Hindlimb muscle (tissue), 1 donor: ENCODE measurements at regions not wholly inside any gene's neighbourhood (a gene's known extent, or its start where the extent isn't known, plus 50 kb on each side); places are given as distances from the start of the nearest gene placed in this dataset.

Experiments used
- DNase-seq: peaks from one replicate; pipeline ENCODE4 v3.0.0-alpha.2; 2013

- DNase-seq, result no peak
Measured at GRCh38 chr5:24272741-24273140, 372.0 kb downstream of the CDH10 start.

DNA sequence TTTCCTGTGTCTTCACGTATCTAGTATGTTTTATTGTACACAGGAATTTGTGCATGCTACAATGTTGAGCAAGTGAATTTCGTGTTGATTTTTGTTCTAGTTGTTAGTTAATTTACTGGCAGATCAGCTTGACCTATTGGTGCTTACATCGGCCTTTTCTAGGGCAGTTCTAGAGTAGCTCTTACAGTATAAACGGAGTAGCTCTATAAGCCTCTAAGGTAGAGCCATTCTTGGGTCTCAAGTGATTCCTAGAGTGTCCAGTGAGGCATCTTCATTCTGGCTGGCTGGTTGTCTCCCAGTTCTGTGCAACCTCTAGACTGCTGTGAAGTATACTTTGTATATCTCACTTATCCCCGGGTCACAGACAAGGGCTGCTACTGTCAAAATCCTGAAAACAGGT lies 364.6 kb downstream of the CDH10 start:
- DNase-seq, result no peak

DNA sequence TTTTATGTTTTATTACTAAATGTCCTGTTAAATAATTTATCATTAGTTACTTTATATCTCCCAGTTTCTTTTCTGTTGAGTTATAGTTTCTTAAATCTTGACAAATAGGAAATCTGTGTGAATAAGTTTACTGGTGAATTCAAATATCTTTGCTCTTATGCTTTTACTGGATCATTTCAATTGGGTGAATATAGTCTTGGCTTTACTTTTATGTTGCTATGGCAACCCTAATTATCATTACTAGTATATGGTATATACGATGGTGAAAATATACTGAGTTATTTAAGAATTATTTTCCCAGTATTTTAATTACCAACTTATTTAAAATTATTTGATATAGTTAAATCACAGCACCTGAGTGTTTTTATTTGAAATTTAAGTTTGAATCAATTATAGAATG lies 363.0 kb downstream of the CDH10 start:
- no peak for DNase-seq

DNA sequence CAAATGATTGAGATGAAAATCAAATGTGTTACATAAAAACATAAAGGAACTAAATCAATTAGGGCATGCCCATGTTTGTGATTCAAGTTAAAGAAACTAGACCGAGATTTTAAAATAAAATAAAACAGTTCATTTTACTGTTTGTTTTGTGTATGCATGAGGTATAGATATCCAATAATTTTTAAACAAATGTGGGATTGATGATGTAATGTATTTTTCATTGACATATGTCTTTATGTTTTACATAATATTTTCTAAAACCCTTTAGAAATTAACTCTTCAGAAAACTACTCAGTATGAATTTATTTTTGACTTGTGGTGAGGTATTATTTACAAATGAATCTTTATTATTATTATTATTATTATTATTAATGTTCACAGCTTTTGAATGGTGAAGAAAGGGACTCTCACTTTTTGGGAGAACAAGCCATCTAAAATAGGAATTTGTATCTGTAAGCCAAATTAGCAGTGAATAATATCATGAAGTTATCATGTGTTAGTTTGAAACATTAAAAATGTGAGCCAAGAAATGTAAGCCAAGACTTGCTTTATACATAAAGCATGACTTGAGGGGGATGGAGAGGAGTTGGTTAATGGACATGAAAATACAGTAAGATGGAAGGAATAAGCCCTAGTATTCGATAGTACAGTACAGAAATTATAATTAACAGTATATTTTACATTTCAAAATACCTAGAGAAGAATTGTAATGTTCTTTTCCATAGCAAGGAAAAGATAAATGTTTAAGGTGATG lies 355.0 kb downstream of the CDH10 start:
- DNase-seq, result no peak

DNA sequence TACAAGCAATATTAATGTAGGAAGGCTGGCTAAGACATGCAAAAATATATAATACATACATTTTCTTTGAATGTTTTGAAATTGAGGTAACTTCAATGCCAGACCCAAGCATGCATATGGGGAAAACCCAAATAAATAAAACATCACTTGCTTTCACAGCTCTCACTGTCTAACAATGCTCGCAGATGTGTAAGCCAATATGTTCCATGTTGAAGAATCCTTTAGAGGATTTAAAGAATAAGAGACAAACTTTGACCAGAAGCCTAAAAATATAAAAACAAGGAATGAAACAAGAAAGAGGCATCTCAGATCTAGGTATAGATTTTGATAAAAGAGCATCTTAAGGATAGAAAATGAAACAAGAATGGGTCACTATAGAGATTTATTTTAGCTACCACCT lies 354.2 kb downstream of the CDH10 start:
- DNase-seq, result no peak

DNA sequence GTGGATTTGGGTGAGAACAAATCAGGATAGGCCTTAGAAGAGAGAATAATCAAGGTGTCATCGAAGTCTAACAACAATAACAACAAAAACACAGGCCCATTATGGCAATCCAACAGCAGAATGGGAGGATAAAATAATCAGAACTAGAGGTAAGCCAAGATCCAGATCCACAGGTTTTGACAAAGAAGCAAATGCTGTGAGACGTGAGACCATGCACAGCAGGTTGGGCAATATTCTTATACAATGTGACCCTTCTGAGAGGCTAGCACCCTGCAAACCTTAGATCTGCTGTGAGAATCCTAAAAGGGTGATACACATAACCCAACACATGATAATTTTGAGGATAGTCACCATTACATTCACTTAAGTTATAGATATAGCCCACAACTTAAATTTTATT lies 352.9 kb downstream of the CDH10 start:
- no peak for DNase-seq

DNA sequence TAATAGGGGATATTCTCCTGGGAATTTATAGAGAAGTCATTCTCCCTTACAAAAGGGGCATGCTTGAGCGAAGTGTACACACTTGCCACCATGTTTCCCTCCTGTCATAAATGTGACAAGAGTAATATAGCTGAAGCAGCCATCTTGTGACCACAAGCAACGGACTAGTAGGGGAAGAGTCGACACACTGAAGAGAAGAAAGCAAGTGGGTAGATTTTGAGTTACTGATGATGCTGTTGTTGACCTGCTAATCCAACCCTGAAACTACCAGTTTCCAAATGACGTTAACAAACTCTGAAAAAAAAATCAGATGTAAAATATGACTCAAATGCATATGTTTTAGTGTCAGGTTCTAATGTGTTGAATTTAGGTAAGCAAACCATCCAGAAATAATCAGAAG lies 350.4 kb downstream of the CDH10 start:
- DNase-seq, result no peak

DNA sequence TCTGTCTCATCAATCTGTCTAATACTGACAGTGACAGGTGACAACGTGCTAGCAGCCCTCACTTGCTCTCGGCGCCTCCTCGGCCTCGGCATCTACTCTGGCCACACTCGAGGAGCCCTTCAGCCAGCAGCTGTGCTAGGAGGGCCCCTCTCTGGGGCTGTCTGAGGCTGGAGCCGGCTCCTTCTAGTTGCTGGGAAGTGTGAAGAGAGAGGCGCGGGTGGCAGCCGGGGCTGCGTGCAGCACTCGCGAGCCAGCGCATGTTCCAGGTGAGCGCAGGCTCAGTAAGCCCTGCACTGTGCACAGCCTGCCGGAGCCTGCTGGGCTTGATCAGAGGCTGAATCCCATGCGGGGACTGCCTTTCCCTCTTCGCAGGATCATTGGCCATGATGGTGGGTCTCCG lies 330.7 kb downstream of the CDH10 start:
- DNase-seq, result no peak

GRCh38 chr5:24320643-24321042 lies 324.1 kb downstream of the CDH10 start:
- peak; percentile 16 for DNase-seq

DNA sequence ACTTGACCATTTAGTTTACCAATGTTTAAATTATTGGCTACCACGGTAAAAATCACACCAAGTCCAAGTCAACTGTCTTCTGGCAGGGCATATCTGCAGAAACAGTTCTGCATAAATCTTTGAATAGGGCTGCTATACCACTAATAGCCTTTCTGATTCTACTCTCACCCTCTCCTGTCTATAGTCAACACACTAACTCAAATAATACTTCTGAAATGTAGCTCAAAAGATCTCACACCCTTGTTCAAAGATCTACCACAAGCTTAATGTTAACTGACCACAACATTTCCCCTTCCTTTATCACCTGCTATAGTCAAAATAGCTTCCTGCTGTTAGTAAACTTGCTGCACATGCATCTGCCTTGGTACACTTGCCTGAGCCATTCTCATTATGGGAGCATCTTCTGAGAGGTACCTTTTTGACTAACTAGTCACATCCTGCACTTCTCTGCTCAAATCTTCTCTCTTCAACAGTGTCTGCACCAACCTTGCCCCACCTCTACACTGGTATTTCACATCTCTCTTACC lies 319.4 kb downstream of the CDH10 start:
- no peak for DNase-seq

DNA sequence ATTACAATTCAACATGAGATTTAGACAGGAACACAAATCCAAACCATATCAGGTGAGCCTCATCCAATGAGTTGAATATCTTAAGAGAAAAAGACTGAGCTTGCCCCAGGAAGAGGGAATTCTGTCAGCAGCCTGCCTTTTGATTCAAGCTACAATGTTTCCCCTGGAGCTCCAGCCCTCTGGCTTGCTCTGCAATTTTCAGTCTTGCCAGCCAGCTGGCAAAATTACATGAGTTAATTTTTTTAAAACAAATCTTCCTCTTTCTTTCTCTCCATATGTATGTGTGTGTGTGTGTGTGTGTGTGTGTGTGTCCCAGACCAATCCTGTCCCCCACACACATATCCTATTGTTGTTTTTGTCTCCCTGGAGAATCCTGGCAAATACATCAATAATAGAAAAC lies 313.2 kb downstream of the CDH10 start:
- DNase-seq, result no peak

DNA sequence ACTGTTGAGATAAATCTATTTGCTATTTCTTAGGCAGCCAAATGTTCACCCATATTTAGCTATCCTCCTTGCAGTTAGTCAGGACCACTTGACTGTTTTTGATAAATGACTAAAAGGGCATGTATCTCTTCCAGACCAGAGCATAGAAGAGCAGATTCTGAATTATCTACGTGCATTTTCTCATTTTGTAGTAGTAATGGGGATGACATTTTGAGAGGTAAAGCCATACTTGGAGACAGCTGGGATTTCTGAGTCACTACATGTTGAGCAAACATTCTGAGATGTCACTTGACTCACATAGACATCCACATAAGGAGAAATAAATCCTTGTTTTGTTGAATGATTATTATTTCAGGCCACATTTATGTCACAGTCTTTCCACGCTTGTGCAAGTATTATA lies 297.6 kb downstream of the CDH10 start:
- DNase-seq, result no peak

DNA sequence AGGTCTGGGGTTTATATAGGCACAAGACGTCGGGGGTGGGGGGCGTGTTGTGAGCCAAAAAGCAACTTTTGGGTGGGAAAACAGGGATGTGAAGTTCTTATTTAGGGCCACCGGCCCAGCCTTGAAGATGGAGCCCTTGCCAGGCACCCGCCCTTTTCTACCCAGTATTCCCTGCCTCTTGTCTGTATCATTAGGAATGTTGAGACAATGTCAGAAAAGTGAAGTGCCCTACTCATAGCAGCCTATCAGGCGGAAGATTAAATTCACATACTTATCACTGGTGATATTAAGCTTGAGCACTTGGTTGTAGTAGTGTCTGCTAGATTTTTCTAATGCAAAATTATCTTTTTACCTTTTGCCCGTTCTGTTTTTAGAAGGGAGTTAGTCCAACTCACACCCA lies 293.5 kb downstream of the CDH10 start:
- DNase-seq, result no peak

DNA sequence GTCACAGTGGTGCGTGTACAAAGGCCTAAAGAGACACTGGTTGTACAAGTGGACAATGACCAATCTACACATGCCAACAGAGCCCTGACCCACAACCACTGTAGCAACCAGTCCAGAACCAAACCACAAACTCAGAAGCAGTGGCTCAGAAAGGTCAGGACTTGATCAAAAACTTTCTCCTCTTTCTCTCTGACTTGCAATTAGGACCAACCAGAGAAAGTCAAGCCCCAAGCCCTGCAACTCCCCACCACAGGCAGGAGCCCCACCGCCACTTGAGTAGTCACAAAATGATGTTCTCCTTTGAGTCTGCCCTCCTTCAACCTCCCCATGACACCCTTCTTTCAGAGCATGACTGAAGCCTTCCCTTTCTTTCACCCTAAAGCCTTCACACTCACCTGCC lies 291.8 kb downstream of the CDH10 start:
- no peak for DNase-seq

DNA sequence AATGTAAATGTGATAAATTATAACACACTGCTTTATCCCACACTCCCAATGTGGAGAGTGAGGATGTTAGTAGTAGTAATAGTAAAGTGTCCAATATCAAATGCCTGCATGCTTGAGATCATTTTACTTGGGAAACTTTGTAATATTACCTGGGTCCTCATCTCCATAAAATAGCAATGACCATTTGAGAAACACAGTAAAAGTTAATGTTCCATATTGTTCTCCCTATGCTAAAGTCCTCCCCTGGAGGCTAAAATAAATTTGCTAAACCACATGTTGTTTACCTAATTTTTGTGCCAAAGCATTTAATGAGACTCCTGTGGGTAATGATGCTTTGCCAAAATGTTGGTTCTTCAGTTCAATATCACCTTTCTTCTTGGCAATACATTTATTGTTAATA lies 291.2 kb downstream of the CDH10 start:
- no peak for DNase-seq

DNA sequence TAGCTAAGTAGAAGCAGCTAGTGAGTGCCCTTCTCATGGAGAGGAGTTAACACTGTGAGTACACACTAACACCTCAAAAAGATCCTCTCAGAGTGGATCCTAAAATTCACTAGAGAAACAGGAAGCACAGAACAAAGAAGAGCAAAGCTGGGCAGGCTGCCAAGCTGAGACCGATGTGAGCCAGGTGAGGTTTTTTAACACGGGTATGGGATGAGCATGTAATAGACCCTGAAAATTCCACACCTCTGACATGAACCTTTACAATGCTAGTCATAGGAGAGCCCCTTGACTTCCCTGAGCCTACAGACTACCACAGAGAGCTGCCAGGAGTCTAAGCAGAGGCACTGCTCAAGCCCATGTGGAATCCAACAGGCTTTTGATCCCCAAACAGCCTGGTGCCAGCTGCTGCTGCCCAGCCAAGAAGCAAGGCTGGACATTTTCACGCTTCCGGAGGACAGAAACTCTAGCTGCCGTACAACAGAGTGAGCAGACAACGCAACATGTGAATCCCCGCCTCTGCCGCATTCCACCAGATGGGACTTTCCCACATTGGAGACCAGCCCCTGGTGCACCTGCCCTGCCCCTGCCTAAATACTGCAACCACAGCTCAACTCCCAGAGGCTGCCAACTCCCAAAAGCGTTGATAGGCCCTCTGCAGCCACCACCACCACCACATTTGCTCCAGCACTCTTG lies 280.8 kb downstream of the CDH10 start:
- DNase-seq, result no peak

DNA sequence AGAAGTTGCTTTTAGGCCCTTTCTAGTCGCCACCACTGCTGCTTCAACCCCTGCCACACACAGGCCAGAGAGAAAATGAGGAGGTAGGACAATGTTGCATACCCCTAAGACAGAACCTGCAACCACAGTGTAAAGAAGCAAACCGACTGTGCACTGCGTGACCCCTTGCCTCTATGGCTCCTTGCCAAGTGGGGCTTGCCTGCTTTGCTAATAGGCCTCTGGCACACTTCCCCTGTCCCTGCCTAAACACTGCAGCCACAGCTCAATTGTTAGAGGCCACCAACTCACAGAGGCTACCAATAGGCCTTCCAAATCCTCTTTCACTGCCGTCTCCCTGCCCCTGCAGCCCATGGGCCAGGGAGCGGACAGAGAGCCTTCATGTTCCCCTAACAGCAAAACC lies 280.1 kb downstream of the CDH10 start:
- DNase-seq, result no peak

- DNase-seq, result no peak
Measured at GRCh38 chr5:24365406-24365805, 279.4 kb downstream of the CDH10 start.

- DNase-seq, result no peak
Measured at GRCh38 chr5:24367216-24367615, 277.6 kb downstream of the CDH10 start.

DNA sequence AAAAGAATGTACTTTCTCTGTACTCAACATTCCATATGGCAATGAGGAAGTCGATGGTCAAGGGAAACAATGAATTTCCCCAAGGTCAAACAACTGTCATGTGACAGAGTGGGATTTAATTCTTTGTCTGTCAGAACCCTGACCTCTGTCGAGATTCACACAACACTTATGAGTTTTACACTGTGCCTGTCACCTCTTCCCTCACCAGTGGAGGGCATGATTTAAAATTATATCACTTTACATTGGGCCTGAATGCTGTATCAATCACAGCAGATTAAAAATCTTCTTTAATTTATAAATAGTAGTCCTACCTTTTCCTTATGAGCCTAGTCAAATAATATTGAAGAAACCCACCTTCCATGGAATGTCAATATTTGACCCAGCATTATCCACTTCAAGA lies 276.7 kb downstream of the CDH10 start:
- DNase-seq, result no peak

DNA sequence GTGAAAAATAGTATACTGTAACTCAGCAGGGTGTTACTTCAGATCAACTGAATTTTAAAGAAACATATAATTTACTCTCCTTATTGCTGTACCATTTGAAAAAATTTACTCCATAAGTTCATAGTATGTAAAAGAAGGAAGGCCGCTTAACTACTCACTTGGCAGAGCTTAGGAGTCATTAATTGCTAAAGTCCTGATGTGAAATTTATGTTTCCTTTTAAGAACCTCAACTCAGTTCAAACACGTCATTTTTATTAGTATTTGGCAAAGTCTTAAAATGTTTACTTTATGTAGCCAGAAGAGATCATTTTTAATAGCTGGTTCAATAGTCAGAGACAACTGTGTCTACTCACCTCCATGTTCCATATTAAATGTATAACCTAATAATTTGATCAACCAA lies 268.6 kb downstream of the CDH10 start:
- DNase-seq, result no peak

DNA sequence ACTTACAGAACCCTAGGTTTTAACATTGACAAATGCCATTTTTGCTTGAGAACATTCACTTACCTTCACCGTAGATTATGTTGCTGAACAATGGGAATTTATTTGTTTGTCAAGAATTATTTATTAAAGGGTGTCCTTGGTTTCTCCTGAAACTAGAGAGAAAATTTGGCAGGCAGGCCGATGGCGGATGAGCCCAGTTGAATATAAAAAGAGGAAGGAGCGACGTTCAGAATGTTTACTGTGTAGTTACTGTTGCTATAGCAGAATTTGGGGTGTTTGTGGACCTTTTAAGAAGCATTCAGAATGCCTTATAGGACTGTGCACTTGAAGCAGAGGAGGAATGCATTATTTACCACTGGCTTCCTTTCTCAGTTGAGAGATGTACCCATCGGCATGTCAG lies 268.2 kb downstream of the CDH10 start:
- no peak for DNase-seq

- DNase-seq, result no peak
Measured at GRCh38 chr5:24381861-24382489, 262.8 kb downstream of the CDH10 start.

GRCh38 chr5:24385070-24385469 lies 259.7 kb downstream of the CDH10 start:
- no peak for DNase-seq
